ENCODE measurements at regions not wholly inside any gene's neighbourhood (a gene's known extent, or its start where the extent isn't known, plus 50 kb on each side); places are given as distances from the start of the nearest gene placed in this dataset.

- H3K9me3 ChIP-seq (ENCODE audit: control insufficient read depth in 2 of 3, low read length in 3 of 3), result no peaks in the 10 kb centered on the region
- no peaks in the 10 kb centered on the region for H3K27me3 ChIP-seq (ENCODE audit: control insufficient read depth in 2 of 2, insufficient read depth in 2 of 2, low read length in 2 of 2)
- Mint-ChIP-seq H3K27me3 (no peaks in the 10 kb centered on the region), H3K36me3 (peaks cover 0 to 9% (median 0%) of the 10 kb centered on the region in 5 donors), H3K9me3 (peaks cover 0 to 2% (median 0%) of the 10 kb centered on the region in 11 donors), H3K4me1 (peaks cover 28 to 44% (median 39%) of the 10 kb centered on the region in 7 donors), H3K4me3 (no peak overlapping the region), H3K27ac (no peak overlapping the region)
- ChIA-PET POLR2A (interaction anchor here (0.6 kb wide), 1 partner anchor 795 kb away, joined by 3 read pairs; no protein-coding TSS in a partner anchor), CTCF (no interaction called here)
- no peak overlapping the region for H3K27ac ChIP-seq (ENCODE audit: low read depth, low read length)
- peaks cover 23 to 32% of the 10 kb centered on the region in 2 donors for H3K4me1 ChIP-seq (ENCODE audit: control insufficient read depth in 2 of 2, insufficient read depth in 2 of 2, low read length in 2 of 2)
- H3K4me3 ChIP-seq (ENCODE audit: low read length), result no peak overlapping the region
- intact Hi-C loops (cut with micrococcal nuclease), result loop anchor here in 1 of 2 donors (10.0 kb wide), 1 partner anchor 788 kb away; the partner anchor contains the start of gene JARID2
- DNase-seq (no peak), ATAC-seq (no peak)
- no peaks in the 10 kb centered on the region for H3K36me3 ChIP-seq (ENCODE audit: control insufficient read depth in 2 of 3, insufficient read depth in 3 of 3, low read length in 3 of 3)
Observed at GRCh38 chr6:14456941-14457340, 339.4 kb downstream of the CD83 start.

- DNase-seq (no peak), ATAC-seq (no peak)
- Histone ChIP-seq H3K4me3 (ENCODE audit: low read length) (no peak overlapping the region), H3K9me3 (ENCODE audit: control insufficient read depth in 2 of 3, low read length in 3 of 3) (no peaks in the 10 kb centered on the region), H3K27ac (ENCODE audit: low read depth, low read length) (no peak overlapping the region), H3K36me3 (ENCODE audit: control insufficient read depth in 2 of 3, insufficient read depth in 3 of 3, low read length in 3 of 3) (no peaks in the 10 kb centered on the region), H3K27me3 (ENCODE audit: control insufficient read depth in 2 of 2, insufficient read depth in 2 of 2, low read length in 2 of 2) (no peaks in the 10 kb centered on the region), H3K4me1 (ENCODE audit: control insufficient read depth in 2 of 2, insufficient read depth in 2 of 2, low read length in 2 of 2) (peaks cover 9 to 15% of the 10 kb centered on the region in 2 donors)
- intact Hi-C loops (cut with micrococcal nuclease), result loop anchor here in 1 of 2 donors (10.0 kb wide), 1 partner anchor 786 kb away; the partner anchor contains the start of gene JARID2
- ChIA-PET POLR2A (no interaction called here), CTCF (no interaction called here)
- H3K36me3 Mint-ChIP-seq, result peaks cover 0 to 11% (median 0%) of the 10 kb centered on the region in 5 donors
- H3K27me3 Mint-ChIP-seq, result no peaks in the 10 kb centered on the region
- peaks cover 16 to 26% (median 23%) of the 10 kb centered on the region in 7 donors for H3K4me1 Mint-ChIP-seq
- H3K9me3 Mint-ChIP-seq, result peaks cover 0 to 5% (median 0%) of the 10 kb centered on the region in 11 donors
- H3K27ac Mint-ChIP-seq, result no peak overlapping the region
- no peak overlapping the region for H3K4me3 Mint-ChIP-seq
Observed at GRCh38 chr6:14458669-14459266, 341.2 kb downstream of the CD83 start.

- peaks cover 0 to 11% (median 0%) of the 10 kb centered on the region in 5 donors for H3K36me3 Mint-ChIP-seq
- Histone ChIP-seq H3K4me1 (ENCODE audit: control insufficient read depth in 2 of 2, insufficient read depth in 2 of 2, low read length in 2 of 2) (peaks cover 4 to 10% of the 10 kb centered on the region in 2 donors), H3K27me3 (ENCODE audit: control insufficient read depth in 2 of 2, insufficient read depth in 2 of 2, low read length in 2 of 2) (no peaks in the 10 kb centered on the region), H3K27ac (ENCODE audit: low read depth, low read length) (no peak overlapping the region), H3K4me3 (ENCODE audit: low read length) (no peak overlapping the region), H3K9me3 (ENCODE audit: control insufficient read depth in 2 of 3, low read length in 3 of 3) (no peaks in the 10 kb centered on the region), H3K36me3 (ENCODE audit: control insufficient read depth in 2 of 3, insufficient read depth in 3 of 3, low read length in 3 of 3) (no peaks in the 10 kb centered on the region)
- DNase-seq, result no peak
- POLR2A ChIA-PET, result no interaction called here
- peaks cover 14 to 24% (median 18%) of the 10 kb centered on the region in 7 donors for H3K4me1 Mint-ChIP-seq
- no peak overlapping the region for H3K4me3 Mint-ChIP-seq
- no peaks in the 10 kb centered on the region for H3K27me3 Mint-ChIP-seq
- intact Hi-C loops (cut with micrococcal nuclease), result loop anchor here in 1 of 2 donors (10.0 kb wide), 1 partner anchor 785 kb away; the partner anchor contains the start of gene JARID2
- no peak overlapping the region for H3K27ac Mint-ChIP-seq
- CTCF ChIA-PET, result no interaction called here
- peaks cover 0 to 9% (median 0%) of the 10 kb centered on the region in 11 donors for H3K9me3 Mint-ChIP-seq
- no peak for ATAC-seq
Observed at GRCh38 chr6:14459315-14459714, 341.7 kb downstream of the CD83 start.

- H3K9me3 ChIP-seq (ENCODE audit: control insufficient read depth in 2 of 3, low read length in 3 of 3), result no peaks in the 10 kb centered on the region
- H3K36me3 ChIP-seq (ENCODE audit: control insufficient read depth in 2 of 3, insufficient read depth in 3 of 3, low read length in 3 of 3), result no peaks in the 10 kb centered on the region
- Mint-ChIP-seq H3K9me3 (peaks cover 0 to 22% (median 9%) of the 10 kb centered on the region in 11 donors), H3K27ac (no peak overlapping the region), H3K4me3 (no peak overlapping the region), H3K27me3 (no peaks in the 10 kb centered on the region), H3K4me1 (peaks cover 6 to 24% (median 8%) of the 10 kb centered on the region in 7 donors), H3K36me3 (peaks cover 0 to 11% (median 6%) of the 10 kb centered on the region in 5 donors)
- intact Hi-C loops (cut with micrococcal nuclease), result no loop called here
- no peaks in the 10 kb centered on the region for H3K27me3 ChIP-seq (ENCODE audit: control insufficient read depth in 2 of 2, insufficient read depth in 2 of 2, low read length in 2 of 2)
- POLR2A ChIA-PET, result no interaction called here
- DNase-seq (no peak), ATAC-seq (no peak)
- no peak overlapping the region for H3K27ac ChIP-seq (ENCODE audit: low read depth, low read length)
- CTCF ChIA-PET, result no interaction called here
- no peak overlapping the region for H3K4me3 ChIP-seq (ENCODE audit: low read length)
- no peaks in the 10 kb centered on the region for H3K4me1 ChIP-seq (ENCODE audit: control insufficient read depth in 2 of 2, insufficient read depth in 2 of 2, low read length in 2 of 2)
Observed at GRCh38 chr6:14460556-14460955, 343.0 kb downstream of the CD83 start.

GRCh38 chr6:14462135-14462534, 344.6 kb downstream of the CD83 start:
- no peak for ATAC-seq
- POLR2A ChIA-PET, result no interaction called here
- no peaks in the 10 kb centered on the region for H3K27me3 Mint-ChIP-seq
- H3K4me3 Mint-ChIP-seq, result no peak overlapping the region
- H3K4me3 ChIP-seq (ENCODE audit: low read length), result no peak overlapping the region
- no peaks in the 10 kb centered on the region for H3K27me3 ChIP-seq (ENCODE audit: control insufficient read depth in 2 of 2, insufficient read depth in 2 of 2, low read length in 2 of 2)
- no peaks in the 10 kb centered on the region for H3K4me1 ChIP-seq (ENCODE audit: control insufficient read depth in 2 of 2, insufficient read depth in 2 of 2, low read length in 2 of 2)
- intact Hi-C loops (cut with micrococcal nuclease), result no loop called here
- H3K36me3 ChIP-seq (ENCODE audit: control insufficient read depth in 2 of 3, insufficient read depth in 3 of 3, low read length in 3 of 3), result no peaks in the 10 kb centered on the region
- CTCF ChIA-PET, result no interaction called here
- H3K9me3 Mint-ChIP-seq, result peaks cover 0 to 25% (median 10%) of the 10 kb centered on the region in 11 donors
- H3K27ac Mint-ChIP-seq, result no peak overlapping the region
- H3K27ac ChIP-seq (ENCODE audit: low read depth, low read length), result no peak overlapping the region
- DNase-seq, result no peak
- peaks cover 0 to 18% (median 11%) of the 10 kb centered on the region in 5 donors for H3K36me3 Mint-ChIP-seq
- peaks cover 0 to 16% (median 5%) of the 10 kb centered on the region in 7 donors for H3K4me1 Mint-ChIP-seq
- H3K9me3 ChIP-seq (ENCODE audit: control insufficient read depth in 2 of 3, low read length in 3 of 3), result no peaks in the 10 kb centered on the region

- Histone ChIP-seq H3K4me1 (ENCODE audit: control insufficient read depth in 2 of 2, insufficient read depth in 2 of 2, low read length in 2 of 2) (no peaks in the 10 kb centered on the region), H3K36me3 (ENCODE audit: control insufficient read depth in 2 of 3, insufficient read depth in 3 of 3, low read length in 3 of 3) (no peaks in the 10 kb centered on the region), H3K4me3 (ENCODE audit: low read length) (no peak overlapping the region), H3K27ac (ENCODE audit: low read depth, low read length) (no peak overlapping the region), H3K27me3 (ENCODE audit: control insufficient read depth in 2 of 2, insufficient read depth in 2 of 2, low read length in 2 of 2) (no peaks in the 10 kb centered on the region), H3K9me3 (ENCODE audit: control insufficient read depth in 2 of 3, low read length in 3 of 3) (no peaks in the 10 kb centered on the region)
- ChIA-PET CTCF (no interaction called here), POLR2A (no interaction called here)
- Mint-ChIP-seq H3K27me3 (no peaks in the 10 kb centered on the region), H3K27ac (no peak overlapping the region), H3K4me1 (peaks cover 0 to 16% (median 5%) of the 10 kb centered on the region in 7 donors), H3K36me3 (peaks cover 0 to 18% (median 11%) of the 10 kb centered on the region in 5 donors), H3K4me3 (no peak overlapping the region), H3K9me3 (peaks cover 0 to 28% (median 10%) of the 10 kb centered on the region in 11 donors)
- ATAC-seq (no peak), DNase-seq (no peak)
- intact Hi-C loops (cut with micrococcal nuclease), result no loop called here
Observed at GRCh38 chr6:14462566-14462965, 345.0 kb downstream of the CD83 start.

GRCh38 chr6:14463110-14463509, 345.5 kb downstream of the CD83 start:
- DNase-seq (no peak), ATAC-seq (no peak)
- ChIA-PET POLR2A (no interaction called here), CTCF (no interaction called here)
- Mint-ChIP-seq H3K4me1 (peaks cover 0 to 16% (median 5%) of the 10 kb centered on the region in 7 donors), H3K36me3 (peaks cover 0 to 18% (median 11%) of the 10 kb centered on the region in 5 donors), H3K9me3 (peaks cover 0 to 34% (median 13%) of the 10 kb centered on the region in 11 donors), H3K27ac (no peak overlapping the region), H3K4me3 (no peak overlapping the region), H3K27me3 (no peaks in the 10 kb centered on the region)
- H3K36me3 ChIP-seq (ENCODE audit: control insufficient read depth in 2 of 3, insufficient read depth in 3 of 3, low read length in 3 of 3), result no peaks in the 10 kb centered on the region
- no peaks in the 10 kb centered on the region for H3K27me3 ChIP-seq (ENCODE audit: control insufficient read depth in 2 of 2, insufficient read depth in 2 of 2, low read length in 2 of 2)
- H3K9me3 ChIP-seq (ENCODE audit: control insufficient read depth in 2 of 3, low read length in 3 of 3), result no peaks in the 10 kb centered on the region
- H3K27ac ChIP-seq (ENCODE audit: low read depth, low read length), result no peak overlapping the region
- no peaks in the 10 kb centered on the region for H3K4me1 ChIP-seq (ENCODE audit: control insufficient read depth in 2 of 2, insufficient read depth in 2 of 2, low read length in 2 of 2)
- intact Hi-C loops (cut with micrococcal nuclease), result no loop called here
- H3K4me3 ChIP-seq (ENCODE audit: low read length), result no peak overlapping the region

Measured in naive thymus-derived CD4-positive, alpha-beta T cell (primary cell).